ENCODE measurements at regions not wholly inside any gene's neighbourhood (a gene's known extent, or its start where the extent isn't known, plus 50 kb on each side); places are given as distances from the start of the nearest gene placed in this dataset.

- H3K79me2 ChIP-seq (replicated peaks; ENCODE audit: insufficient read depth) = no peaks in the 10 kb centered on the region
- Mint-ChIP-seq H3K27ac (no peak overlapping the region), H3K36me3 (ENCODE audit: low read depth) (peaks cover 13% of the 10 kb centered on the region), H3K4me1 (no peaks in the 10 kb centered on the region), H3K27me3 (ENCODE audit: insufficient read depth, low read depth, poor library complexity) (no peaks in the 10 kb centered on the region), H3K4me3 (no peak overlapping the region), H3K9me3 (peaks cover 15% of the 10 kb centered on the region)
- no peaks in the 10 kb centered on the region for H3F3A ChIP-seq (replicated peaks; ENCODE audit: low read depth)
- no peak overlapping the region for H2AFZ ChIP-seq
- ATAC-seq (no peak), DNase-seq (ENCODE audit: low spot score) (no peak)
- TF ChIP-seq POLR2AphosphoS5 (IDR thresholded peaks at IDR 0.05; ENCODE audit: low read depth) (no peak), JUNB (IDR thresholded peaks at IDR 0.05; ENCODE audit: unreplicated experiment) (no peak), CREB1 (CRISPR knock-in tag; IDR thresholded peaks at IDR 0.05; ENCODE audit: low read depth) (no peak), ZNF114 (CRISPR knock-in tag; IDR thresholded peaks at IDR 0.05) (no peak), STAT1 (IDR thresholded peaks at IDR 0.05; ENCODE audit: unreplicated experiment) (no peak), CTCF (conservative IDR thresholded peaks at IDR 0.05; ENCODE audit: low read depth in 2 of 2) (no peak)
- H3K9me2 ChIP-seq (ENCODE audit: insufficient read depth) = peaks cover 9% of the 10 kb centered on the region; the same call in 1 of the 2 replicates
- H3K36me3 ChIP-seq (ENCODE audit: insufficient read depth) = no peaks in the 10 kb centered on the region
- no peaks in the 10 kb centered on the region for H4K20me1 ChIP-seq (replicated peaks; ENCODE audit: insufficient read depth)
- H3K4me2 ChIP-seq = no peak overlapping the region
- H3K4me3 ChIP-seq = no peak overlapping the region
- no peaks in the 10 kb centered on the region for H3K4me1 ChIP-seq (ENCODE audit: insufficient read depth)
- no peak overlapping the region for H3K27ac ChIP-seq (ENCODE audit: low read depth)
- H3K27me3 ChIP-seq (ENCODE audit: insufficient read depth) = no peaks in the 10 kb centered on the region
Measured at GRCh38 chr17:63378411-63379375, 67.4 kb downstream of the CYB561 start.

- peaks cover 9% of the 10 kb centered on the region; the same call in 1 of the 2 replicates for H3K9me2 ChIP-seq (ENCODE audit: insufficient read depth)
- no peak overlapping the region for H3K4me2 ChIP-seq
- H3K36me3 Mint-ChIP-seq (ENCODE audit: low read depth) = peaks cover 13% of the 10 kb centered on the region
- no peak for DNase-seq (ENCODE audit: low spot score)
- H3K27me3 ChIP-seq (ENCODE audit: insufficient read depth) = no peaks in the 10 kb centered on the region
- H3F3A ChIP-seq (replicated peaks; ENCODE audit: low read depth) = no peaks in the 10 kb centered on the region
- H3K9me3 Mint-ChIP-seq = peaks cover 15% of the 10 kb centered on the region
- no peak overlapping the region for H3K27ac ChIP-seq (ENCODE audit: low read depth)
- H3K79me2 ChIP-seq (replicated peaks; ENCODE audit: insufficient read depth) = no peaks in the 10 kb centered on the region
- no peak overlapping the region for H3K4me3 ChIP-seq
- TF ChIP-seq EZH2 (IDR thresholded peaks at IDR 0.05; ENCODE audit: low read depth, unreplicated experiment) = no peak
- TF ChIP-seq NANOG (IDR thresholded peaks at IDR 0.05; ENCODE audit: borderline replicate concordance) = no peak
- no peak for TF ChIP-seq CREB1 (CRISPR knock-in tag; IDR thresholded peaks at IDR 0.05; ENCODE audit: low read depth)
- TF ChIP-seq STAT1 (IDR thresholded peaks at IDR 0.05; ENCODE audit: unreplicated experiment) = no peak
- no peak for TF ChIP-seq EZH2phosphoT487 (IDR thresholded peaks at IDR 0.05; ENCODE audit: unreplicated experiment)
- H3K27me3 Mint-ChIP-seq (ENCODE audit: insufficient read depth, low read depth, poor library complexity) = no peaks in the 10 kb centered on the region
- no peak overlapping the region for H3K27ac Mint-ChIP-seq
- no peak for ATAC-seq
- no peaks in the 10 kb centered on the region for H4K20me1 ChIP-seq (replicated peaks; ENCODE audit: insufficient read depth)
- H2AFZ ChIP-seq = no peak overlapping the region
- no peaks in the 10 kb centered on the region for H3K4me1 Mint-ChIP-seq
- no peak overlapping the region for H3K4me3 Mint-ChIP-seq
- H3K4me1 ChIP-seq (ENCODE audit: insufficient read depth) = no peaks in the 10 kb centered on the region
- H3K36me3 ChIP-seq (ENCODE audit: insufficient read depth) = no peaks in the 10 kb centered on the region
Measured at GRCh38 chr17:63379636-63380035, 66.5 kb downstream of the CYB561 start.
